HG03064 (cell line): ENCODE measurements at regions not wholly inside any gene's neighbourhood (a gene's known extent, or its start where the extent isn't known, plus 50 kb on each side); places are given as distances from the start of the nearest gene placed in this dataset.

Experiments used
- ATAC-seq: cut with Tn5 transposase; IDR thresholded peaks from one replicate; pipeline ENCODE4 v1.9.1; 2021; ENCODE audit warnings: low read depth; ENCODE audit not compliant: unreplicated experiment

- no peak for ATAC-seq
These were observed 1044.4 kb downstream of the TBC1D22A start for GRCh38 chr22:47806894-47807293.

- no peak for ATAC-seq
These were observed 1043.0 kb downstream of the TBC1D22A start for GRCh38 chr22:47805394-47805935.

- ATAC-seq = no peak
These were observed 1041.8 kb downstream of the TBC1D22A start for GRCh38 chr22:47804281-47804680.

- no peak for ATAC-seq
These were observed 1040.0 kb downstream of the TBC1D22A start for GRCh38 chr22:47802421-47802820.

- ATAC-seq = no peak
These were observed 1039.2 kb downstream of the TBC1D22A start for GRCh38 chr22:47801541-47802245.

GRCh38 chr22:47798229-47798628 lies 1035.8 kb downstream of the TBC1D22A start:
- no peak for ATAC-seq

- no peak for ATAC-seq
These were observed 1035.0 kb downstream of the TBC1D22A start for GRCh38 chr22:47797342-47797945.

GRCh38 chr22:47796128-47796908 lies 1033.9 kb downstream of the TBC1D22A start:
- ATAC-seq = no peak

- no peak for ATAC-seq
These were observed 1033.2 kb downstream of the TBC1D22A start for GRCh38 chr22:47795477-47796127.

GRCh38 chr22:47794851-47795250 lies 1032.4 kb downstream of the TBC1D22A start:
- no peak for ATAC-seq

GRCh38 chr22:47793304-47794101 lies 1031.1 kb downstream of the TBC1D22A start:
- ATAC-seq = no peak

- no peak for ATAC-seq
These were observed 1026.7 kb downstream of the TBC1D22A start for GRCh38 chr22:47789171-47789570.

GRCh38 chr22:47788461-47788860 lies 1026.0 kb downstream of the TBC1D22A start:
- no peak for ATAC-seq

GRCh38 chr22:47787501-47788227 lies 1025.2 kb downstream of the TBC1D22A start:
- ATAC-seq = no peak

GRCh38 chr22:47786650-47787290 lies 1024.3 kb downstream of the TBC1D22A start:
- no peak for ATAC-seq

GRCh38 chr22:47784991-47785390 lies 1022.5 kb downstream of the TBC1D22A start:
- no peak for ATAC-seq

- no peak for ATAC-seq
These were observed 1022.0 kb downstream of the TBC1D22A start for GRCh38 chr22:47784367-47784983.
